Osteoblast (primary cell): ENCODE measurements at regions not wholly inside any gene's neighbourhood (a gene's known extent, or its start where the extent isn't known, plus 50 kb on each side); places are given as distances from the start of the nearest gene placed in this dataset.
A peak's percentile ranks its signal among the peaks of the same experiment; 100 is the strongest.
"Not testable (repeated sequence)": the region's sequence is repeated elsewhere in the genome, so short reads cannot be mapped to it uniquely, and the experiment has no call there.

ENCODE experiments used
- DNase-seq: peaks from one replicate; pipeline ENCODE4 v3.0.0; 2011; ENCODE audit warnings: low spot score, mixed read lengths; ENCODE audit not compliant: insufficient read length; ENCODE audit errors: missing footprints
- H2AFZ ChIP-seq: 2 replicates; pipeline ENCODE4 v1.6.0; 2011; ENCODE audit warnings: mild to moderate bottlenecking, low read length
- H3K27ac ChIP-seq: 2 replicates; pipeline ENCODE4 v1.5.1; 2011; ENCODE audit warnings: mild to moderate bottlenecking, low read depth, low read length, moderate library complexity
- H3K27me3 ChIP-seq: 2 replicates; pipeline ENCODE4 v1.6.0; 2012; ENCODE audit warnings: mild to moderate bottlenecking, control low read depth, inconsistent platforms, low read length, moderate library complexity; ENCODE audit not compliant: insufficient read depth
- H3K36me3 ChIP-seq: 2 replicates; pipeline ENCODE4 v1.5.1; 2011; ENCODE audit warnings: mild to moderate bottlenecking, low read length, control low read depth, moderate library complexity; ENCODE audit not compliant: insufficient read depth
- H3K4me1 ChIP-seq: 2 replicates; pipeline ENCODE4 v1.5.1; 2011; ENCODE audit warnings: mild to moderate bottlenecking, low read length, control low read depth, moderate library complexity; ENCODE audit not compliant: insufficient read depth
- H3K4me2 ChIP-seq: 2 replicates; pipeline ENCODE4 v1.6.0; 2011; ENCODE audit warnings: mild to moderate bottlenecking, low read length; ENCODE audit not compliant: insufficient read depth
- H3K4me3 ChIP-seq: fragments of 200-600 bp; sonication (generic); 3 replicates; pipeline ENCODE4 v1.5.1; 2012; ENCODE audit warnings: mild to moderate bottlenecking, low read length, inconsistent platforms; ENCODE audit not compliant: insufficient read depth
- H3K79me2 ChIP-seq: 2 replicates; pipeline ENCODE4 v1.6.0; 2012; ENCODE audit warnings: mild to moderate bottlenecking, low read length, control low read depth, inconsistent platforms; ENCODE audit not compliant: insufficient read depth
- H3K9me3 ChIP-seq: 2 replicates; pipeline ENCODE4 v1.5.1; 2011; ENCODE audit warnings: low read depth, low read length, control low read depth
- H4K20me1 ChIP-seq: 2 replicates; pipeline ENCODE4 v1.6.0; 2012; ENCODE audit warnings: mild to moderate bottlenecking, low read length, control low read depth; ENCODE audit not compliant: insufficient read depth
- TF ChIP-seq, protein P1 (sequence below): IDR thresholded peaks from 2 replicates; pipeline ENCODE4 v1.5.1; 2011; ENCODE audit warnings: mild to moderate bottlenecking, low read depth, low read length, moderate library complexity; ENCODE audit errors: extremely low read depth

DNA sequence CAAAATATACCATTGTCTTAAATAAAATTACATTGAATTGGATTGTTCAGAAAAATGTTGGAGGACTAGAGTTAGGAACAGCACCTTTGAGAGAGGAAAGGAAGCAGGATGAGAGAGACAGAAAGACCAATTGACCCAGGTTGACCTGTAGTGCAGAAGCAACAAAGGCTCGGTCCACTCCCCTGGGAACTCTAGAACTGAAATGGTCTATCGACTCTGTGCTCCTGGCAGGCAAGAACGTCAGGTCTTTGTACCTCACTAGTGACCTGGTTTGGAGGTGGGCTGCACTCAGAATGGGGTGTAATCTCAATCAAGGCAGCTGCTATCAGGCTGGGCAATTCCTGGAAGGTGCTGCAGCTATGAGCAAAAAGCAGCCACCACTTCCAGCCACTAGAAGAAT, 110.8 kb downstream of the FAM174A start:
- Histone ChIP-seq H3K27me3 (no peaks in the 10 kb centered on the region), H3K4me3 (no peak overlapping the region)
- TF ChIP-seq, protein P1, sequence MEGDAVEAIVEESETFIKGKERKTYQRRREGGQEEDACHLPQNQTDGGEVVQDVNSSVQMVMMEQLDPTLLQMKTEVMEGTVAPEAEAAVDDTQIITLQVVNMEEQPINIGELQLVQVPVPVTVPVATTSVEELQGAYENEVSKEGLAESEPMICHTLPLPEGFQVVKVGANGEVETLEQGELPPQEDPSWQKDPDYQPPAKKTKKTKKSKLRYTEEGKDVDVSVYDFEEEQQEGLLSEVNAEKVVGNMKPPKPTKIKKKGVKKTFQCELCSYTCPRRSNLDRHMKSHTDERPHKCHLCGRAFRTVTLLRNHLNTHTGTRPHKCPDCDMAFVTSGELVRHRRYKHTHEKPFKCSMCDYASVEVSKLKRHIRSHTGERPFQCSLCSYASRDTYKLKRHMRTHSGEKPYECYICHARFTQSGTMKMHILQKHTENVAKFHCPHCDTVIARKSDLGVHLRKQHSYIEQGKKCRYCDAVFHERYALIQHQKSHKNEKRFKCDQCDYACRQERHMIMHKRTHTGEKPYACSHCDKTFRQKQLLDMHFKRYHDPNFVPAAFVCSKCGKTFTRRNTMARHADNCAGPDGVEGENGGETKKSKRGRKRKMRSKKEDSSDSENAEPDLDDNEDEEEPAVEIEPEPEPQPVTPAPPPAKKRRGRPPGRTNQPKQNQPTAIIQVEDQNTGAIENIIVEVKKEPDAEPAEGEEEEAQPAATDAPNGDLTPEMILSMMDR: no peak

DNA sequence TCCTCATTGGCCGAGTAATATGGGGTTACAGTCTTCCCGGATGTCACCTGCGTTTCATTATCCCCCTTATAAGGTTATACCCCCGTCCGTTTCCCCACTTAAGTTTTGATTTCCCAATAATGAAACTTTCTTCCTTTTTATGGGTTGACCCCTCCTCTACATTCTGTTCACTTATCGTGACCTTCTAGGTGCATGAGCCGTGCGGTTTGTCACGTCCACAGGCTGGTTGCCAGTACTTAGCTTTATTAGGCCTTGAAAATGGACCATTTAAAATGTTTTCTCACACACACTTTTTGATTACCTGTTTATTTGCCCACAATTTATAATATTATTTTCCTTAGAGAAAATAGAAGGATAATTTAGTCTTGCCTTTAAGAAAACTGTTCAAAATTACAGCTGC, 111.5 kb downstream of the FAM174A start:
- Histone ChIP-seq H2AFZ (no peak overlapping the region), H3K4me1 (no peaks in the 10 kb centered on the region), H3K36me3 (no peaks in the 10 kb centered on the region), H3K4me2 (no peak overlapping the region), H3K27me3 (no peaks in the 10 kb centered on the region), H3K4me3 (no peak overlapping the region), H4K20me1 (no peaks in the 10 kb centered on the region), H3K27ac (no peak overlapping the region), H3K9me3 (no peaks in the 10 kb centered on the region), H3K79me2 (no peaks in the 10 kb centered on the region)
- TF ChIP-seq, protein P1: no peak
- no peak for DNase-seq

More for the DNA sequence above, 110.8 kb downstream of the FAM174A start:
- no peaks in the 10 kb centered on the region for H4K20me1 ChIP-seq
- H3K4me2 ChIP-seq: no peak overlapping the region
- no peaks in the 10 kb centered on the region for H3K4me1 ChIP-seq
- H3K27ac ChIP-seq: no peak overlapping the region
- DNase-seq: no peak
- no peaks in the 10 kb centered on the region for H3K79me2 ChIP-seq
- H3K36me3 ChIP-seq: no peaks in the 10 kb centered on the region
- no peaks in the 10 kb centered on the region for H3K9me3 ChIP-seq
- H2AFZ ChIP-seq: no peak overlapping the region

DNA sequence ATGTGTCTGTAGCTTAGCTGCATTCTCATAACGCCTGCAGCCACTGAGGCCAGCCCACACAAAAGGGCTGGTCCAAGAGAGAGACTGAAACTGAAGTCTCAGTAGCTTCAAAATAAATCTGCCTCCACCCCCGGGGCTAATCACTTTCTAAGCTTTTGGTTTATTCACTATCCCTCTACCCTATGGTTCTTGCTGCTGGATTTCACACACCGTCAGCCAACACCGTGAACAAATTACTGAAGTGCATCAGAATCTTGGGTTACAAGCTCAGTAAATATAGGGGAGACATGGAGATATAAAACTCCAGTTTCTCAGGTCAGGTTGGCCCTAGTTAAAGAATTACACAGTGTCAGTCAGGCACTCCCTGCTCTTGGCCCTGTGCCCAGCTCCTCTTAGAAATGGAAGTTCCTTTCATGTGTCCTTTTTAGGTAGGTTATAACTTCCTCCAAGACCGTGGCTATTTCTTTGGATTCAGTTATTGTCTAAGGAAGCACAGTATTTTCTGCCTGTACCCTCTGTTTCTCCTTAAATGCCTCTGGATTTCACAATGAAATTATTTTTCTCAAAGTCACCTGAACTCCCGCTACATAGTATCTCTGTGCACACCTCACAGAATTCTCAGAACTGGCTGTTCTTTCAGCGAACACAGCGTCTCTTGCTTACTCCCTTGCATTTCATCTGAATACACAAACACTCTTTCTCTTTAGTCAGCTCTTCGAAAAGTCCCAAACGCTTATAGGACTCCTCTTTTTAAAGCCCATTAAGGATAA, 112.5 kb downstream of the FAM174A start:
- DNase-seq: no peak

DNA sequence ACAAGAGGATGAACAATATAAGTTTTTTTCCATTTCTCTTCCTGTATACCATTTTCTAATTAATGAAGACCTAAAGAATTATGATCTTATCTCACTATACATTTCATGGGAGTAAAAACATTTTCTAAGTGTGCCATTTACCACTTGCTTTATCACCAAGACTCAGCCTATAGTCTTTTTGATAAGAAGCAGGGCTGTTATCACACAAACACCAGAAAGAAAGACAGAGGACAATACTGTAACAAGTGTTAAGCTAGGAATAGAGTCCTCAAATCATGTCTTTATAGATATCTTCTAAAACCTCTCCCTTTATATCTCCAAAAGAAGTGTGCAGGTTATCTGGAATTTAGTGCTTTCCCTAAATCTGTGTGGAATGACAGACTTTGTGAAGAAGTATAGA, 119.7 kb downstream of the FAM174A start:
- H3K27ac ChIP-seq: no peak overlapping the region

More for the DNA sequence above, 112.5 kb downstream of the FAM174A start:
- Histone ChIP-seq H3K4me3 (no peak overlapping the region), H3K4me2 (no peak overlapping the region), H2AFZ (peak overlapping the region; percentile 48), H3K27me3 (no peaks in the 10 kb centered on the region), H3K79me2 (no peaks in the 10 kb centered on the region), H3K4me1 (no peaks in the 10 kb centered on the region), H4K20me1 (no peaks in the 10 kb centered on the region), H3K36me3 (no peaks in the 10 kb centered on the region), H3K9me3 (no peaks in the 10 kb centered on the region), H3K27ac (no peak overlapping the region)
- TF ChIP-seq, protein P1: no peak

DNA sequence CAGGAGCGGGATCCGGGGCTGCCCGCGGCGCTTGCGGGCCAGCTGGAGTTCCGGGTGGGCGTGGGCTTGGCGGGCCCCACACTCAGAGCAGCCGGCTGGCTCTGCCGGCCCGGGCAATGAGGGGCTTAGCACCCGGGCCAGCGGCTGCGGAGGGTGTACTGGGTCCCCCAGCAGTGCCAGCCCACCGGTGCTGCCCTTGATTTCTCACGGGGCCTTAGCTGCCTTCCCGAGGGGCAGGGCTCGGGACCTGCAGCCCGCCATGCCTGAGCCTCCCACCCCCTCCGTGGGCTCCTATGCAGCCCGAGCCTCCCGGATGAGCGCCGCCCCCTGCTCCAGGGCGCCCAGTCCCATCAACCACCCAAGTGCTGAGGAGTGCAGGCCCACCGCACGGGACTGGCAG, 121.6 kb downstream of the FAM174A start:
- not testable (repeated sequence) for H3K9me3 ChIP-seq, H3K79me2 ChIP-seq, H3K27ac ChIP-seq, H3K36me3 ChIP-seq, H3K4me2 ChIP-seq, H3K4me3 ChIP-seq, H3K4me1 ChIP-seq, DNase-seq, H4K20me1 ChIP-seq, H3K27me3 ChIP-seq, H2AFZ ChIP-seq

More for the DNA sequence above, 119.7 kb downstream of the FAM174A start:
- Histone ChIP-seq H3K4me3 (no peak overlapping the region), H3K4me1 (no peaks in the 10 kb centered on the region), H3K27me3 (no peaks in the 10 kb centered on the region), H2AFZ (no peak overlapping the region), H3K79me2 (no peaks in the 10 kb centered on the region), H3K9me3 (no peaks in the 10 kb centered on the region), H4K20me1 (no peaks in the 10 kb centered on the region), H3K4me2 (no peak overlapping the region), H3K36me3 (no peaks in the 10 kb centered on the region)
- TF ChIP-seq, protein P1: no peak
- no peak for DNase-seq
